HepG2 (cell line): ENCODE measurements at regions not wholly inside any gene's neighbourhood (a gene's known extent, or its start where the extent isn't known, plus 50 kb on each side); places are given as distances from the start of the nearest gene placed in this dataset.
A peak's percentile ranks its signal among the peaks of the same experiment; 100 is the strongest.

Source experiments
- ELF4 ChIP-seq: sonication (generic); formaldehyde crosslinking; IDR thresholded peaks from 2 replicates; pipeline ENCODE4 v1.5.0; 2020; ENCODE audit warnings: missing genetic modification reagents, mild to moderate bottlenecking, moderate library complexity, borderline replicate concordance
- ETV5 ChIP-seq: IDR thresholded peaks from 2 replicates; pipeline ENCODE4 v1.6.1; 2018; ENCODE audit warnings: missing biosample characterization, missing genetic modification reagents, inconsistent platforms, borderline replicate concordance
- MED8 ChIP-seq: sonication (generic); formaldehyde crosslinking; IDR thresholded peaks from 2 replicates; pipeline ENCODE4 v1.8.1; 2023; ENCODE audit warnings: mild to moderate bottlenecking, missing genetic modification reagents; ENCODE audit not compliant: insufficient replicate concordance
- NRL ChIP-seq: sonication (generic); formaldehyde crosslinking; IDR thresholded peaks from 2 replicates; pipeline ENCODE4 v1.5.0; 2020; ENCODE audit warnings: missing genetic modification reagents, mild to moderate bottlenecking, moderate library complexity, borderline replicate concordance
- RAD21 ChIP-seq: fragments of 450-650 bp; formaldehyde crosslinking; IDR thresholded peaks from 2 replicates; pipeline ENCODE4 v1.5.0; 2020; ENCODE audit warnings: mild to moderate bottlenecking
- SATB2 ChIP-seq: sonication (generic); formaldehyde crosslinking; IDR thresholded peaks from 2 replicates; pipeline ENCODE4 v1.5.0; 2020; ENCODE audit warnings: missing genetic modification reagents
- TOPORS ChIP-seq: sonication (generic); formaldehyde crosslinking; IDR thresholded peaks from 2 replicates; pipeline ENCODE4 v1.8.0; 2023; ENCODE audit warnings: mild to moderate bottlenecking, missing genetic modification reagents
- ZBTB7B ChIP-seq: sonication (generic); formaldehyde crosslinking; IDR thresholded peaks from 2 replicates; pipeline ENCODE4 v1.4.0; 2020; ENCODE audit warnings: missing genetic modification reagents
- ZBTB8A ChIP-seq: sonication (generic); formaldehyde crosslinking; IDR thresholded peaks from 2 replicates; pipeline ENCODE4 v1.4.0; 2020; ENCODE audit warnings: mild to moderate bottlenecking, low read depth, missing genetic modification reagents, borderline replicate concordance
- ZFX ChIP-seq: sonication (generic); formaldehyde crosslinking; IDR thresholded peaks from 2 replicates; pipeline ENCODE4 v1.4.0; 2020; ENCODE audit warnings: mild to moderate bottlenecking, low read depth, missing genetic modification reagents, moderate library complexity
- ZNF160 ChIP-seq: sonication (generic); formaldehyde crosslinking; IDR thresholded peaks from 2 replicates; pipeline ENCODE4 v1.8.0; 2022; ENCODE audit warnings: mild to moderate bottlenecking, inconsistent platforms, missing genetic modification reagents
- ZNF253 ChIP-seq: sonication (generic); formaldehyde crosslinking; IDR thresholded peaks from 2 replicates; pipeline ENCODE4 v1.8.0; 2022; ENCODE audit warnings: mild to moderate bottlenecking, missing genetic modification reagents, borderline replicate concordance
- ZNF263 ChIP-seq: sonication (generic); formaldehyde crosslinking; IDR thresholded peaks from 2 replicates; pipeline ENCODE4 v1.4.0; 2020; ENCODE audit warnings: missing genetic modification reagents
- ZNF326 ChIP-seq: sonication (generic); formaldehyde crosslinking; IDR thresholded peaks from 2 replicates; pipeline ENCODE4 v1.4.0; 2020; ENCODE audit warnings: missing genetic modification reagents, borderline replicate concordance
- ZNF546 ChIP-seq: sonication (generic); formaldehyde crosslinking; conservative IDR thresholded peaks from 2 replicates; pipeline ENCODE4 v1.8.1; 2023; ENCODE audit warnings: mild to moderate bottlenecking, missing genetic modification reagents
- ZNF670 ChIP-seq: sonication (generic); formaldehyde crosslinking; IDR thresholded peaks from 2 replicates; pipeline ENCODE4 v1.8.0; 2022; ENCODE audit warnings: mild to moderate bottlenecking, missing genetic modification reagents, borderline replicate concordance
- ZNF766 ChIP-seq: sonication (generic); formaldehyde crosslinking; IDR thresholded peaks from 2 replicates; pipeline ENCODE4 v1.5.0; 2020; ENCODE audit warnings: missing genetic modification reagents, borderline replicate concordance
- TF ChIP-seq, protein P1 (sequence below): sonication (generic); formaldehyde crosslinking; IDR thresholded peaks from 2 replicates; pipeline ENCODE4 v1.8.0; 2022; ENCODE audit warnings: mild to moderate bottlenecking, missing genetic modification reagents
- TF ChIP-seq, protein P2 (sequence below): sonication (generic); formaldehyde crosslinking; IDR thresholded peaks from 2 replicates; pipeline ENCODE4 v1.9.0; 2022; ENCODE audit warnings: missing genetic modification reagents, mild to moderate bottlenecking, borderline replicate concordance
- TF ChIP-seq, protein P3 (sequence below): sonication (generic); formaldehyde crosslinking; IDR thresholded peaks from 2 replicates; pipeline ENCODE4 v1.4.0; 2020; ENCODE audit warnings: missing genetic modification reagents

DNA sequence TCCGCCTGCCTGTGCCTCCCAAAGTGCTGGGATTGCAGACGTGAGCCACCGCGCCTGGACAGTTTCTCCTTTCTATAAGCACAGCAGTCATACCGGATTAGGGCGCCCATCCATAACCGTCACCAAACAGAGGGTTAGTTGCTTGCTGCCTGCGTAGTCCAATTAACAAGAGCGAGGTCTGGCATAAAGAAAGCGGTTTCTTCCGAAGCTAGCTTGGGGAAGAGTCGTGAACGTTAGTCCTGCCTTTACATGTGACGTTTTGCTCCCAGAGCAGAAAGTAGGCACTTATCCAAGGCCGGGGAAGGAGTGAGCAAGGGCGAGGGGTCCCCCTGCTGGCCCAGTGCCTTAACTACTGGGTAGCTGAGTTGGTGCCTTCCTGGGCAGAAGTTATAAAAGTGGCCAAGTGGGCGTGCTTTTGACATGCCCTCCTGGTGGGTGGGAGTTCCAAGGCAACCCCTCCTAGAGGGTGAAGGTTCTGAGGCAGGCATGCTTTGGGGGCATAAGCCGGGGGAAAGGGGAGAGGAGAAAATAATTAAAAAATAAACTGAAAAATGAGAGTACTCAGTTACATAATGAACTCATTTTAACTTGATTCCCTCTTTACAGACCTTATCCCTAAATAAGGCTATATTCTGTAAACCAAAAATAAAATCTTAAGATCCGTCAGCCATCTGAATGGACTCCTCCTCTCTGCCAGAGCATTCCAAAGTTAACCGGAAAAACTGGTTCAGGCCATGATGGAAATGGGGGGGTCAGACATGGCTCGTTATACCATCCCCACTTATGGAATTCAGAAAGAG, 88.0 kb downstream of the FAM217A start (continued):
- no peak for TF ChIP-seq ZNF670
- peak; percentile 60; the same call in 1 of the 2 replicates for TF ChIP-seq ZNF253 (CRISPR knock-in tag)
- TF ChIP-seq ZNF326 (CRISPR knock-in tag): no peak
- peak; percentile 96 for TF ChIP-seq RAD21 (CRISPR knock-in tag)
- TF ChIP-seq NRL: peak; percentile 76; the same call in 1 of the 2 replicates
- TF ChIP-seq, protein P1, sequence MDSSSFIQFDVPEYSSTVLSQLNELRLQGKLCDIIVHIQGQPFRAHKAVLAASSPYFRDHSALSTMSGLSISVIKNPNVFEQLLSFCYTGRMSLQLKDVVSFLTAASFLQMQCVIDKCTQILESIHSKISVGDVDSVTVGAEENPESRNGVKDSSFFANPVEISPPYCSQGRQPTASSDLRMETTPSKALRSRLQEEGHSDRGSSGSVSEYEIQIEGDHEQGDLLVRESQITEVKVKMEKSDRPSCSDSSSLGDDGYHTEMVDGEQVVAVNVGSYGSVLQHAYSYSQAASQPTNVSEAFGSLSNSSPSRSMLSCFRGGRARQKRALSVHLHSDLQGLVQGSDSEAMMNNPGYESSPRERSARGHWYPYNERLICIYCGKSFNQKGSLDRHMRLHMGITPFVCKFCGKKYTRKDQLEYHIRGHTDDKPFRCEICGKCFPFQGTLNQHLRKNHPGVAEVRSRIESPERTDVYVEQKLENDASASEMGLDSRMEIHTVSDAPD (CRISPR knock-in tag): no peak
- TF ChIP-seq, protein P2, sequence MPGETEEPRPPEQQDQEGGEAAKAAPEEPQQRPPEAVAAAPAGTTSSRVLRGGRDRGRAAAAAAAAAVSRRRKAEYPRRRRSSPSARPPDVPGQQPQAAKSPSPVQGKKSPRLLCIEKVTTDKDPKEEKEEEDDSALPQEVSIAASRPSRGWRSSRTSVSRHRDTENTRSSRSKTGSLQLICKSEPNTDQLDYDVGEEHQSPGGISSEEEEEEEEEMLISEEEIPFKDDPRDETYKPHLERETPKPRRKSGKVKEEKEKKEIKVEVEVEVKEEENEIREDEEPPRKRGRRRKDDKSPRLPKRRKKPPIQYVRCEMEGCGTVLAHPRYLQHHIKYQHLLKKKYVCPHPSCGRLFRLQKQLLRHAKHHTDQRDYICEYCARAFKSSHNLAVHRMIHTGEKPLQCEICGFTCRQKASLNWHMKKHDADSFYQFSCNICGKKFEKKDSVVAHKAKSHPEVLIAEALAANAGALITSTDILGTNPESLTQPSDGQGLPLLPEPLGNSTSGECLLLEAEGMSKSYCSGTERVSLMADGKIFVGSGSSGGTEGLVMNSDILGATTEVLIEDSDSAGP (CRISPR knock-in tag): peak; percentile 41; the same call in 1 of the 2 replicates
- TF ChIP-seq ZBTB7B (CRISPR knock-in tag): 0 out of 2 replicates have a peak, but pooled peaks have one; percentile 29
- no peak for TF ChIP-seq TOPORS (CRISPR knock-in tag)
- no peak for TF ChIP-seq ZBTB8A (CRISPR knock-in tag)
- peak; percentile 43; the same call in 1 of the 2 replicates for TF ChIP-seq ZFX (CRISPR knock-in tag)
- no peak for TF ChIP-seq ELF4 (CRISPR knock-in tag)
- TF ChIP-seq, protein P3, sequence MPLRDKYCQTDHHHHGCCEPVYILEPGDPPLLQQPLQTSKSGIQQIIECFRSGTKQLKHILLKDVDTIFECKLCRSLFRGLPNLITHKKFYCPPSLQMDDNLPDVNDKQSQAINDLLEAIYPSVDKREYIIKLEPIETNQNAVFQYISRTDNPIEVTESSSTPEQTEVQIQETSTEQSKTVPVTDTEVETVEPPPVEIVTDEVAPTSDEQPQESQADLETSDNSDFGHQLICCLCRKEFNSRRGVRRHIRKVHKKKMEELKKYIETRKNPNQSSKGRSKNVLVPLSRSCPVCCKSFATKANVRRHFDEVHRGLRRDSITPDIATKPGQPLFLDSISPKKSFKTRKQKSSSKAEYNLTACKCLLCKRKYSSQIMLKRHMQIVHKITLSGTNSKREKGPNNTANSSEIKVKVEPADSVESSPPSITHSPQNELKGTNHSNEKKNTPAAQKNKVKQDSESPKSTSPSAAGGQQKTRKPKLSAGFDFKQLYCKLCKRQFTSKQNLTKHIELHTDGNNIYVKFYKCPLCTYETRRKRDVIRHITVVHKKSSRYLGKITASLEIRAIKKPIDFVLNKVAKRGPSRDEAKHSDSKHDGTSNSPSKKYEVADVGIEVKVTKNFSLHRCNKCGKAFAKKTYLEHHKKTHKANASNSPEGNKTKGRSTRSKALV (CRISPR knock-in tag): 0 out of 2 replicates have a peak, but pooled peaks have one; percentile 19
- peak; percentile 31; the same call in 1 of the 2 replicates for TF ChIP-seq ZNF766 (CRISPR knock-in tag)
- no peak for TF ChIP-seq MED8 (CRISPR knock-in tag)
- TF ChIP-seq SATB2 (CRISPR knock-in tag): no peak
- no peak for TF ChIP-seq ZNF546 (CRISPR knock-in tag)
- TF ChIP-seq ETV5 (CRISPR knock-in tag): peak; percentile 28; the same call in 1 of the 2 replicates
- no peak for TF ChIP-seq ZNF160 (CRISPR knock-in tag)
- TF ChIP-seq ZNF263 (CRISPR knock-in tag): peak; percentile 35; the same call in 1 of the 2 replicates
